ENCODE measurements at regions not wholly inside any gene's neighbourhood (a gene's known extent, or its start where the extent isn't known, plus 50 kb on each side); places are given as distances from the start of the nearest gene placed in this dataset.
"Not testable (repeated sequence)": the region's sequence is repeated elsewhere in the genome, so short reads cannot be mapped to it uniquely, and the experiment has no call there.

DNA sequence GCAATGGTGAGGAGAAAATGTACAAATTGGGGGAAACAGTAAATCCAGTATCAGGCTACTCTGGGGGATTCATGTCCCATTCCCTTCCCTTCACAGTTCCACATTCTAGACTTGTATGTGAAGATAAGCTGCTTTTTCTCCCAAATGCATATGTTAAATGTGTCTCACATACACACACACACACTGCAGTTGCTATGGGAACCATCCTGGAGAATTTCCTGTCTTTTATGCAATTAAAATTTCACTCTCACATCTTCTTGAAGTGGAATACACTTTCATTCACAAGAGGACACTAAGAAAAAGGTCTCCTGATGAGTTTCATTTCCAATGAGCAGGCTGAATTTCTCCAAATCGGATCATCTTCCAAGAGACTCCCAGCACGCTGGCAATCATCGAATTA lies 366.0 kb downstream of the LRATD1 start:
- TF ChIP-seq ZNF777 (tag by site-specific recombination; IDR thresholded peaks at IDR 0.05; ENCODE audit: borderline replicate concordance): no peak
- no peak for TF ChIP-seq KLF8 (tag by site-specific recombination; IDR thresholded peaks at IDR 0.05)
- TF ChIP-seq, protein P1, sequence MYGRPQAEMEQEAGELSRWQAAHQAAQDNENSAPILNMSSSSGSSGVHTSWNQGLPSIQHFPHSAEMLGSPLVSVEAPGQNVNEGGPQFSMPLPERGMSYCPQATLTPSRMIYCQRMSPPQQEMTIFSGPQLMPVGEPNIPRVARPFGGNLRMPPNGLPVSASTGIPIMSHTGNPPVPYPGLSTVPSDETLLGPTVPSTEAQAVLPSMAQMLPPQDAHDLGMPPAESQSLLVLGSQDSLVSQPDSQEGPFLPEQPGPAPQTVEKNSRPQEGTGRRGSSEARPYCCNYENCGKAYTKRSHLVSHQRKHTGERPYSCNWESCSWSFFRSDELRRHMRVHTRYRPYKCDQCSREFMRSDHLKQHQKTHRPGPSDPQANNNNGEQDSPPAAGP (tag by site-specific recombination; IDR thresholded peaks at IDR 0.05): no peak
- no peak for TF ChIP-seq ZNF221 (tag by site-specific recombination; IDR thresholded peaks at IDR 0.05; ENCODE audit: borderline replicate concordance)
- TF ChIP-seq ZNF416 (tag by site-specific recombination; IDR thresholded peaks at IDR 0.05): no peak
- TF ChIP-seq BCL11B (tag by site-specific recombination; IDR thresholded peaks at IDR 0.05; ENCODE audit: low read depth): no peak
- no peak for TF ChIP-seq SP3 (tag by site-specific recombination; IDR thresholded peaks at IDR 0.05)
- Histone ChIP-seq H3K4me1 (ENCODE audit: control insufficient read depth, insufficient read depth, low read length) (no peaks in the 10 kb centered on the region), H3K9me3 (ENCODE audit: control insufficient read depth, insufficient read depth, low read depth, low read length) (no peaks in the 10 kb centered on the region), H3K36me3 (ENCODE audit: control insufficient read depth in 2 of 2, insufficient read depth in 1 of 2, low read length in 2 of 2) (no peaks in the 10 kb centered on the region), H3K4me3 (ENCODE audit: low read depth, low read length) (no peak overlapping the region), H3K27ac (ENCODE audit: extremely low read depth, low read depth, low read length) (no peak overlapping the region)
- ChIA-PET CTCF (no interaction called here), POLR2A (no interaction called here)

DNA sequence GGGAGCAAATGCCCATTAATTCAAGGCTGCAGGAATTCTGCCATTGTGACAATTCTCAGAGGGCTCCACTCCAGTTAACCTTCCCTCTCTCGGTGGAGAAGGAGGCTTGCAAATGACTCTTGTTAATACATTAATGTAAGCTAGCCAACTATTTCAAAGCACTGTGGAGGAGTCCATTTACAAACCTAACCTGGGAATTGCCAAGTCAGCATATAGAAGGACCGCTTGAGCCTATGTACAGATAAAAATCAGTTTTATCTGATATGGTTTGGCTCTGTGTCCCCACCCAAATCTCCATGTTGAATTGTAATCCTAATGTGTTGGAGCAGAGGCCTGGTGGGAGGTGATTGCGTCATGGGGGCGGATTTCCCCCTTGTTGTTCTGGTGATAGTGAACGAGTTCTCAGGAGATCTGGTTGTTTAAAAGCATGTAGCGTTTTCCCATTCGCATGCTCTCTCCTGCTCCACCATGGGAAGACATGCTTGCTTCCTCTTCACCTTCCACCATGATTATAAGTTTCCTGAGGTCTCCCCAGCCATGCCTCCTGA lies 366.7 kb downstream of the LRATD1 start:
- H3K4me1 ChIP-seq (ENCODE audit: control insufficient read depth, insufficient read depth, low read length): no peaks in the 10 kb centered on the region
- no peaks in the 10 kb centered on the region for H3K36me3 ChIP-seq (ENCODE audit: control insufficient read depth in 2 of 2, insufficient read depth in 1 of 2, low read length in 2 of 2)
- H3K4me3 ChIP-seq (ENCODE audit: low read depth, low read length): no peak overlapping the region
- no peak overlapping the region for H3K27ac ChIP-seq (ENCODE audit: extremely low read depth, low read depth, low read length)
- H3K9me3 ChIP-seq (ENCODE audit: control insufficient read depth, insufficient read depth, low read depth, low read length): no peaks in the 10 kb centered on the region
- ChIA-PET CTCF (interaction anchor here (0.6 kb wide), 1 partner anchor 586 kb away, joined by 3 read pairs; no protein-coding TSS in a partner anchor), POLR2A (no interaction called here)
- TF ChIP-seq CTCF (tag by site-specific recombination; IDR thresholded peaks at IDR 0.05) (no peak), ZNF792 (tag by site-specific recombination; IDR thresholded peaks at IDR 0.05) (no peak), ZNF701 (tag by site-specific recombination; IDR thresholded peaks at IDR 0.05) (no peak), ZNF624 (tag by site-specific recombination; IDR thresholded peaks at IDR 0.05) (no peak), ZSCAN18 (tag by site-specific recombination; IDR thresholded peaks at IDR 0.05) (no peak), ZNF560 (tag by site-specific recombination; IDR thresholded peaks at IDR 0.05; ENCODE audit: borderline replicate concordance) (no peak), GLI2 (tag by site-specific recombination; IDR thresholded peaks at IDR 0.05; ENCODE audit: borderline replicate concordance, low read depth) (no peak), ZNF169 (tag by site-specific recombination; IDR thresholded peaks at IDR 0.05) (no peak), ZNF16 (tag by site-specific recombination; IDR thresholded peaks at IDR 0.05; ENCODE audit: low read depth) (no peak), PRDM4 (tag by site-specific recombination; IDR thresholded peaks at IDR 0.05) (no peak)
- TF ChIP-seq, protein P2, sequence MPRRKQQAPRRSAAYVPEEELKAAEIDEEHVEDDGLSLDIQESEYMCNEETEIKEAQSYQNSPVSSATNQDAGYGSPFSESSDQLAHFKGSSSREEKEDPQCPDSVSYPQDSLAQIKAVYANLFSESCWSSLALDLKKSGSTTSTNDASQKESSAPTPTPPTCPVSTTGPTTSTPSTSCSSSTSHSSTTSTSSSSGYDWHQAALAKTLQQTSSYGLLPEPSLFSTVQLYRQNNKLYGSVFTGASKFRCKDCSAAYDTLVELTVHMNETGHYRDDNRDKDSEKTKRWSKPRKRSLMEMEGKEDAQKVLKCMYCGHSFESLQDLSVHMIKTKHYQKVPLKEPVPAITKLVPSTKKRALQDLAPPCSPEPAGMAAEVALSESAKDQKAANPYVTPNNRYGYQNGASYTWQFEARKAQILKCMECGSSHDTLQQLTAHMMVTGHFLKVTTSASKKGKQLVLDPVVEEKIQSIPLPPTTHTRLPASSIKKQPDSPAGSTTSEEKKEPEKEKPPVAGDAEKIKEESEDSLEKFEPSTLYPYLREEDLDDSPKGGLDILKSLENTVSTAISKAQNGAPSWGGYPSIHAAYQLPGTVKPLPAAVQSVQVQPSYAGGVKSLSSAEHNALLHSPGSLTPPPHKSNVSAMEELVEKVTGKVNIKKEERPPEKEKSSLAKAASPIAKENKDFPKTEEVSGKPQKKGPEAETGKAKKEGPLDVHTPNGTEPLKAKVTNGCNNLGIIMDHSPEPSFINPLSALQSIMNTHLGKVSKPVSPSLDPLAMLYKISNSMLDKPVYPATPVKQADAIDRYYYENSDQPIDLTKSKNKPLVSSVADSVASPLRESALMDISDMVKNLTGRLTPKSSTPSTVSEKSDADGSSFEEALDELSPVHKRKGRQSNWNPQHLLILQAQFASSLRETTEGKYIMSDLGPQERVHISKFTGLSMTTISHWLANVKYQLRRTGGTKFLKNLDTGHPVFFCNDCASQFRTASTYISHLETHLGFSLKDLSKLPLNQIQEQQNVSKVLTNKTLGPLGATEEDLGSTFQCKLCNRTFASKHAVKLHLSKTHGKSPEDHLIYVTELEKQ (tag by site-specific recombination; IDR thresholded peaks at IDR 0.05; ENCODE audit: borderline replicate concordance): no peak

GRCh38 chr2:15002519-15002918 lies 370.0 kb downstream of the LRATD1 start:
- CTCF ChIA-PET: interaction anchor here (0.6 kb wide), 1 partner anchor 592 kb away, joined by 4 read pairs; no protein-coding TSS in a partner anchor
- H3K4me1 ChIP-seq (ENCODE audit: control insufficient read depth, insufficient read depth, low read length); POLR2A ChIA-PET; H3K4me3 ChIP-seq (ENCODE audit: low read depth, low read length); H3K27ac ChIP-seq (ENCODE audit: extremely low read depth, low read depth, low read length); H3K9me3 ChIP-seq (ENCODE audit: control insufficient read depth, insufficient read depth, low read depth, low read length); H3K36me3 ChIP-seq (ENCODE audit: control insufficient read depth in 2 of 2, insufficient read depth in 1 of 2, low read length in 2 of 2): not testable (repeated sequence)

Data from HEK293 (cell line).